Esophagus muscularis mucosa (tissue), 4 donors: ENCODE measurements at regions not wholly inside any gene's neighbourhood (a gene's known extent, or its start where the extent isn't known, plus 50 kb on each side); places are given as distances from the start of the nearest gene placed in this dataset.

Experiments
- EP300 ChIP-seq: sonication (generic); formaldehyde crosslinking; IDR thresholded peaks from one replicate; pipeline ENCODE4 v1.6.1; 2017; ENCODE audit warnings: antibody characterized with exemption
- POLR2A ChIP-seq: fragments of 450-650 bp; IDR thresholded peaks from one replicate; pipeline ENCODE4 v1.6.1; 2017; ENCODE audit warnings: antibody characterized with exemption, moderate library complexity, mild to moderate bottlenecking, low read depth
- POLR2AphosphoS5 ChIP-seq, 2 donors: sonication (generic); formaldehyde crosslinking; IDR thresholded peaks; one replicate each; pipeline ENCODE4 v1.6.1; 2017; ENCODE audit warnings: antibody characterized with exemption in 2 of 2
- TF ChIP-seq, protein P1 (sequence below), 3 experiments: fragments of 200-600 bp in 2 of 3; fragments of 450-650 bp in 1 of 3; sonication (generic) in 2 of 3; IDR thresholded peaks; one replicate each; pipeline ENCODE4 v1.5.1; 2017 to 2019; ENCODE audit warnings: antibody characterized with exemption in 3 of 3, mild to moderate bottlenecking in 2 of 3, moderate library complexity in 1 of 3

DNA sequence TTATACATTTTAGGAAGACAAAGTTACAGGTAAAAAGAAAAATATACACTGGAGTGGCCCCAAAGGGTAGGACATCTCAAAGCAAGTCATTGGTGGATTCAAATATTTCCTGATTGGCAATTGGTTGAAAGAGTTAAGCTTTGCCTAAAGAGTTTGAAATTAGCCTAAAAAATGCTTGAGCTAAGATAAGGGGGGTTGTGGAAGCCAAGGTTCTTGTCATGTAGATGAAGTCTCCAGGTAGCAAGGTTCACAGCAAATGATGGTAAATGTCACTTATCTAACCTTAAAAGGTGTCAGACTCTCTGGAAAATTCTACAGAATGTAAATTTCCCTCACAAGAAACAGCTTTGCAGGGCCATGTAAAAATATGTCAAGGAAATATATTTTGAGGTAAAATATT, 596.7 kb downstream of the FAT4 start:
- TF ChIP-seq, protein P1, sequence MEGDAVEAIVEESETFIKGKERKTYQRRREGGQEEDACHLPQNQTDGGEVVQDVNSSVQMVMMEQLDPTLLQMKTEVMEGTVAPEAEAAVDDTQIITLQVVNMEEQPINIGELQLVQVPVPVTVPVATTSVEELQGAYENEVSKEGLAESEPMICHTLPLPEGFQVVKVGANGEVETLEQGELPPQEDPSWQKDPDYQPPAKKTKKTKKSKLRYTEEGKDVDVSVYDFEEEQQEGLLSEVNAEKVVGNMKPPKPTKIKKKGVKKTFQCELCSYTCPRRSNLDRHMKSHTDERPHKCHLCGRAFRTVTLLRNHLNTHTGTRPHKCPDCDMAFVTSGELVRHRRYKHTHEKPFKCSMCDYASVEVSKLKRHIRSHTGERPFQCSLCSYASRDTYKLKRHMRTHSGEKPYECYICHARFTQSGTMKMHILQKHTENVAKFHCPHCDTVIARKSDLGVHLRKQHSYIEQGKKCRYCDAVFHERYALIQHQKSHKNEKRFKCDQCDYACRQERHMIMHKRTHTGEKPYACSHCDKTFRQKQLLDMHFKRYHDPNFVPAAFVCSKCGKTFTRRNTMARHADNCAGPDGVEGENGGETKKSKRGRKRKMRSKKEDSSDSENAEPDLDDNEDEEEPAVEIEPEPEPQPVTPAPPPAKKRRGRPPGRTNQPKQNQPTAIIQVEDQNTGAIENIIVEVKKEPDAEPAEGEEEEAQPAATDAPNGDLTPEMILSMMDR (IDR thresholded peaks at IDR 0.05), result no peak
- TF ChIP-seq POLR2AphosphoS5 (IDR thresholded peaks at IDR 0.05), result no peak
- TF ChIP-seq POLR2A, result no peak
- TF ChIP-seq EP300, result no peak
